ENCODE measurements at regions not wholly inside any gene's neighbourhood (a gene's known extent, or its start where the extent isn't known, plus 50 kb on each side); places are given as distances from the start of the nearest gene placed in this dataset.

- Histone ChIP-seq H2BK5ac (ENCODE audit: low read depth, low read length) (no peak overlapping the region), H3K79me2 (ENCODE audit: control insufficient read depth in 1 of 2, insufficient read depth in 2 of 2, low read length in 2 of 2) (no peaks in the 10 kb centered on the region), H2BK20ac (ENCODE audit: low read length) (no peak overlapping the region), H3K9ac (replicated peaks in 1 of 4; ENCODE audit: extremely low read depth in 1 of 4, low read depth in 3 of 4, low read length in 3 of 4) (no peak overlapping the region), H3K23ac (ENCODE audit: insufficient read length) (no peak overlapping the region), H4K20me1 (replicated peaks in 1 of 2; ENCODE audit: control insufficient read depth in 1 of 2, insufficient read depth in 2 of 2, low read length in 2 of 2) (no peaks in the 10 kb centered on the region), H4K8ac (ENCODE audit: extremely low read depth, insufficient read depth, low read length) (no peak overlapping the region), H3K18ac (ENCODE audit: extremely low read depth, low read length) (no peak overlapping the region), H3K23me2 (ENCODE audit: low read depth, low read length) (no peaks in the 10 kb centered on the region), H3K14ac (ENCODE audit: insufficient read length) (no peak overlapping the region), H3K36me3 (ENCODE audit: control insufficient read depth in 2 of 4, insufficient read depth in 4 of 4, low read length in 3 of 4) (no peaks in the 10 kb centered on the region), H2BK12ac (ENCODE audit: low read depth, low read length) (no peak overlapping the region), H3K27ac (ENCODE audit: low read depth, low read length) (no peak overlapping the region), H3K4me3 (ENCODE audit: extremely low read depth in 1 of 4, insufficient read depth in 2 of 4, low read depth in 3 of 4, low read length in 4 of 4) (no peak overlapping the region), H3K4me2 (ENCODE audit: insufficient read depth in 1 of 2, low read depth in 2 of 2, low read length in 2 of 2) (no peak overlapping the region), H4K5ac (ENCODE audit: insufficient read length, low read depth, low read length) (no peak overlapping the region), H2BK15ac (ENCODE audit: low read length) (no peak overlapping the region), H3K4ac (replicated peaks; ENCODE audit: insufficient read length, low read depth, low read length) (no peak overlapping the region), H3K79me1 (ENCODE audit: low read depth, low read length) (no peaks in the 10 kb centered on the region), H3K4me1 (replicated peaks in 1 of 4; ENCODE audit: control insufficient read depth in 3 of 4, insufficient read depth in 4 of 4, low read length in 3 of 4) (no peaks in the 10 kb centered on the region), H2BK120ac (replicated peaks; ENCODE audit: low read depth, low read length) (no peak overlapping the region), H3K9me3 (ENCODE audit: insufficient read depth in 2 of 2, low read depth in 1 of 2, low read length in 1 of 2) (peaks cover 0 to 6% of the 10 kb centered on the region in 2 experiments; a peak in 2 of 4 replicates), H2AFZ (ENCODE audit: low read length) (no peak overlapping the region), H2AK5ac (ENCODE audit: low read depth, low read length) (no peak overlapping the region), H3K27me3 (replicated peaks in 1 of 4; ENCODE audit: control insufficient read depth in 3 of 4, extremely low read depth in 1 of 4, insufficient read depth in 3 of 4, low read length in 3 of 4) (no peaks in the 10 kb centered on the region), H3K56ac (replicated peaks; ENCODE audit: insufficient read length, low read depth, low read length) (no peak overlapping the region), H4K91ac (replicated peaks; ENCODE audit: insufficient read length, low read length) (no peak overlapping the region)
- 91% methylated on average over 1 of the region's 1 CpG; no CpG with 5 or more reads in 1 of the 2 experiments for WGBS, 2 experiments (ENCODE audit: extremely low coverage in 1 of 2, insufficient coverage in 1 of 2, insufficient read length in 1 of 2, insufficient replicate concordance in 2 of 2, low coverage in 1 of 2, low lambda C conversion rate in 2 of 2, missing lambda C conversion rate in 1 of 2)
- ChIA-PET CTCF (ENCODE audit: partially characterized antibody) (no interaction called here), POLR2A (ENCODE audit: partially characterized antibody) (no interaction called here)
- no peak for DNase-seq (ENCODE audit: low read depth in 1 of 2, low spot score in 2 of 2)
- no peak for TF ChIP-seq CHD1 (IDR thresholded peaks at IDR 0.05; ENCODE audit: low read depth, low read length)
- no peak for TF ChIP-seq MAFK (IDR thresholded peaks at IDR 0.05; ENCODE audit: low read depth, low read length)
- TF ChIP-seq BCL11A (IDR thresholded peaks at IDR 0.05; ENCODE audit: low read depth in 2 of 2, low read length in 2 of 2), result no peak
- no peak for TF ChIP-seq RAD21 (IDR thresholded peaks at IDR 0.05 in 1 of 2, conservative IDR thresholded peaks at IDR 0.05 in 1 of 2; ENCODE audit: low read depth in 2 of 2, low read length in 2 of 2)
- TF ChIP-seq HDAC6 (IDR thresholded peaks at IDR 0.05; ENCODE audit: low read depth, low read length), result no peak
- no peak for TF ChIP-seq HDAC2 (IDR thresholded peaks at IDR 0.05; ENCODE audit: borderline replicate concordance in 1 of 2, low read depth in 2 of 2, low read length in 2 of 2)
- TF ChIP-seq RXRA (IDR thresholded peaks at IDR 0.05; ENCODE audit: insufficient read depth, low read depth, low read length), result no peak
- no peak for TF ChIP-seq JUN (IDR thresholded peaks at IDR 0.05; ENCODE audit: low read depth, low read length)
- no peak for FAIRE-seq
Measured at GRCh38 chr9:102360846-102361245, 622.4 kb upstream of the GRIN3A start.

All from H1 (cell line).